HCT116 (cell line): ENCODE measurements at regions not wholly inside any gene's neighbourhood (a gene's known extent, or its start where the extent isn't known, plus 50 kb on each side); places are given as distances from the start of the nearest gene placed in this dataset.

ENCODE experiments used
- ATAC-seq: fragments of 200-7000 bp; cut with Tn5 transposase; 2 replicates; pipeline ENCODE4 v1.9.1; 2020; ENCODE audit warnings: mild to moderate bottlenecking, moderate library complexity
- BruUV-seq: library from RNA; stranded (reverse); fragments of 400-500 nt; replicated peaks from 2 replicates; lab custom pipeline; 2021; lab: Mats Ljungman, UMichigan
- CTCF ChIA-PET: fragments of 300-600 bp; sonication (Branson Sonifier 250); formaldehyde crosslinking; loops from one replicate; lab custom pipeline; 2021; ENCODE audit warnings: antibody characterized with exemption; lab: Charles Lee
- POLR2A ChIA-PET: fragments of 300-600, 350-600 bp; sonication (Branson Sonifier 250); formaldehyde crosslinking; loops from one replicate; lab custom pipeline; 2021; ENCODE audit warnings: antibody characterized with exemption; lab: Charles Lee
- RAD21 ChIA-PET, 2 experiments: fragments of 300-600 bp; sonication (Branson Sonifier 250); formaldehyde crosslinking; loops; one replicate each; lab custom pipeline; 2023; ENCODE audit warnings: low total read pairs in 2 of 2; ENCODE audit not compliant: uncharacterized antibody in 2 of 2, unreplicated experiment in 2 of 2, low non-redundant PET in 1 of 2; lab: Charles Lee
- DNase-seq: peaks from one replicate; pipeline ENCODE4 v3.0.0-alpha.2; 2010; ENCODE audit warnings: low read depth, low spot score
- H2AFZ ChIP-seq: fragments of 200-600 bp; shearing (Covaris generic), sonication (generic); 2 replicates; pipeline ENCODE4 v1.6.1; 2017; ENCODE audit warnings: low read depth, mixed run types, mixed read lengths, antibody characterized with exemption, low read length; ENCODE audit not compliant: poor library complexity, severe bottlenecking
- H3K27ac ChIP-seq: 2 replicates; pipeline ENCODE4 v1.5.1; 2012; ENCODE audit warnings: low read depth, low read length
- H3K27me3 ChIP-seq: fragments of 200-600 bp; sonication (generic); 2 replicates; pipeline ENCODE4 v1.6.1; 2016; ENCODE audit warnings: mixed run types, low read length, mixed read lengths; ENCODE audit not compliant: insufficient read depth
- H3K36me3 ChIP-seq, 2 experiments: fragments of 200-500 bp in 1 of 2; fragments of 200-600 bp in 1 of 2; sonication (Bioruptor generic) in 1 of 2; sonication (generic) in 1 of 2; 2 replicates each; pipeline versions ENCODE4 v1.5.1 to v1.6.1; 2014 to 2016; ENCODE audit warnings: low read length in 2 of 2, inconsistent platforms in 1 of 2, mixed read lengths in 1 of 2, mixed run types in 1 of 2; ENCODE audit not compliant: insufficient read depth in 2 of 2, control insufficient read depth in 1 of 2
- H3K4me1 ChIP-seq, 2 experiments: fragments of 200-600 bp in 1 of 2; sonication (generic) in 1 of 2; 2 replicates each; pipeline versions ENCODE4 v1.5.1 to v1.6.1; 2012 to 2017; ENCODE audit warnings: low read length in 2 of 2, inconsistent platforms in 1 of 2, mild to moderate bottlenecking in 1 of 2, mixed read lengths in 1 of 2, mixed run types in 1 of 2, moderate library complexity in 1 of 2; ENCODE audit not compliant: insufficient read depth in 2 of 2, control insufficient read depth in 1 of 2
- H3K4me2 ChIP-seq: fragments of 200-600 bp; sonication (generic); 2 replicates; pipeline ENCODE4 v1.6.1; 2017; ENCODE audit warnings: mixed run types, low read length, mixed read lengths
- H3K4me3 ChIP-seq, 2 experiments: fragments of 200-600 bp in 1 of 2; sonication (generic) in 1 of 2; replicated peaks in 1 of 2; 2 replicates each; pipeline ENCODE4 v1.5.1; 2011 to 2016; ENCODE audit warnings: low read length in 2 of 2, control low read depth in 1 of 2, low read depth in 1 of 2, mild to moderate bottlenecking in 1 of 2, mixed read lengths in 1 of 2, mixed run types in 1 of 2
- H3K79me2 ChIP-seq: fragments of 200-600 bp; sonication (generic); 2 replicates; pipeline ENCODE4 v1.6.1; 2017; ENCODE audit warnings: mild to moderate bottlenecking, mixed run types, low read length, moderate library complexity, mixed read lengths; ENCODE audit not compliant: insufficient read depth
- H3K9ac ChIP-seq: fragments of 200-600 bp; sonication (generic); 2 replicates; pipeline ENCODE4 v1.6.1; 2016; ENCODE audit warnings: low read length, mixed read lengths
- H3K9me2 ChIP-seq: fragments of 200-600 bp; sonication (generic), shearing (Covaris generic); 2 replicates; pipeline ENCODE4 v1.6.1; 2017; ENCODE audit warnings: mixed run types, mild to moderate bottlenecking, moderate library complexity; ENCODE audit not compliant: insufficient read depth
- H3K9me3 ChIP-seq, 2 experiments: fragments of 200-500 bp in 1 of 2; fragments of 200-600 bp in 1 of 2; sonication (Bioruptor generic) in 1 of 2; sonication (generic) in 1 of 2; 2 replicates each; pipeline ENCODE4 v1.6.1; 2014 to 2017; ENCODE audit warnings: low read length in 2 of 2, mixed read lengths in 2 of 2, inconsistent platforms in 1 of 2, low read depth in 1 of 2, mild to moderate bottlenecking in 1 of 2, mixed run types in 1 of 2, moderate library complexity in 1 of 2; ENCODE audit not compliant: control insufficient read depth in 1 of 2, insufficient read depth in 1 of 2
- H4K20me1 ChIP-seq: fragments of 200-600 bp; sonication (generic), shearing (Covaris generic); 2 replicates; pipeline ENCODE4 v1.6.1; 2017; ENCODE audit warnings: mixed run types, mild to moderate bottlenecking, moderate library complexity; ENCODE audit not compliant: insufficient read depth
- ATF3 ChIP-seq: IDR thresholded peaks from 2 replicates; pipeline ENCODE4 v1.6.1; 2012
- CEBPB ChIP-seq: IDR thresholded peaks from 2 replicates; pipeline ENCODE4 v1.6.1; 2012; ENCODE audit warnings: low read depth
- EGR1 ChIP-seq: IDR thresholded peaks from 2 replicates; pipeline ENCODE4 v1.6.1; 2012; ENCODE audit warnings: low read depth
- ELF1 ChIP-seq: IDR thresholded peaks from 2 replicates; pipeline ENCODE4 v1.6.1; 2012; ENCODE audit warnings: low read depth, borderline replicate concordance
- EZH2 ChIP-seq: fragments of 200-600 bp; sonication (generic); IDR thresholded peaks from 2 replicates; pipeline ENCODE4 v1.6.1; 2017; ENCODE audit warnings: antibody characterized with exemption, mixed run types
- EZH2phosphoT487 ChIP-seq: fragments of 200-600 bp; IDR thresholded peaks from 2 replicates; pipeline ENCODE4 v1.6.1; 2018; ENCODE audit warnings: antibody characterized with exemption, borderline replicate concordance
- JUND ChIP-seq: IDR thresholded peaks from 2 replicates; pipeline ENCODE4 v1.6.1; 2012
- POLR2AphosphoS5 ChIP-seq: IDR thresholded peaks from 2 replicates; pipeline ENCODE4 v1.6.1; 2011; ENCODE audit warnings: mild to moderate bottlenecking, low read depth, low read length, moderate library complexity
- SIN3A ChIP-seq: IDR thresholded peaks from 2 replicates; pipeline ENCODE4 v1.6.1; 2012; ENCODE audit warnings: low read depth
- YY1 ChIP-seq: IDR thresholded peaks from 2 replicates; pipeline ENCODE4 v1.6.1; 2011; ENCODE audit warnings: low read length, low read depth, moderate library complexity, mild to moderate bottlenecking; ENCODE audit not compliant: insufficient replicate concordance; ENCODE audit errors: extremely low read depth
- ZNF274 ChIP-seq: fragments of 200-500 bp; sonication (Bioruptor generic); IDR thresholded peaks from 2 replicates; pipeline ENCODE4 v1.6.1; 2014; ENCODE audit warnings: mild to moderate bottlenecking, low read depth, low read length, inconsistent platforms
- intact Hi-C: fragments of 100-400 bp; cut with micrococcal nuclease; formaldehyde crosslinking; loops from 2 replicates; pipeline ENCODE4 v1.10.0; 2022
- TF ChIP-seq, protein P1 (sequence below): IDR thresholded peaks from 2 replicates; pipeline ENCODE4 v1.6.1; 2012
- TF ChIP-seq, protein P2 (sequence below): IDR thresholded peaks from 2 replicates; pipeline ENCODE4 v1.6.1; 2011; ENCODE audit warnings: mild to moderate bottlenecking, low read length, moderate library complexity; ENCODE audit not compliant: insufficient replicate concordance; ENCODE audit errors: extremely low read depth

DNA sequence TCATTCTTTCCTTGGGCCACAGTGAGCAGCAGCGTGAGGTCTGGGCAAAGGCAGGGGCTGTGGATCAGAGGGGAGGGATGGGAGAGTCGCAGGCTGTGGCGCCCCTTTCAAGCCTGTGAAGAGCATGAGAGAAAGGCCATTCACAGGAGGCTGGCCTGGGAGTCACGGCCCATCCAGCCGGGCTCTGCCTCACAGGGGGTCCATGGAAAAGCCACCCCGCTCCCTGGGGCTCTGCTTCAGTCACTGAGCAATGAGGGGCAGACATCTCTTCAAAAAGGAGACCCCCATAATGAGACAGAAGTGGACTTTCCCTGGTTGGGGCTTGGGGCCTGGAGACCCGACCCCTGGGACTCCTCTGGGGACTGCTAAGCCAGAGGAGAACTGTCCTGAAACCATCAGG lies 117.0 kb upstream of the GSC start:
- Histone ChIP-seq H3K9me3 (no peaks in the 10 kb centered on the region; a peak in 1 of 4 replicates), H4K20me1 (no peaks in the 10 kb centered on the region), H3K4me3 (no peak overlapping the region), H3K79me2 (no peaks in the 10 kb centered on the region), H3K27me3 (no peaks in the 10 kb centered on the region), H3K9me2 (no peaks in the 10 kb centered on the region), H3K4me2 (no peak overlapping the region), H3K4me1 (no peaks in the 10 kb centered on the region), H2AFZ (no peak overlapping the region), H3K27ac (no peak overlapping the region), H3K9ac (no peak overlapping the region), H3K36me3 (no peaks in the 10 kb centered on the region)
- RAD21 ChIA-PET, result no interaction called here
- CTCF ChIA-PET, result no interaction called here
- DNase-seq, result no peak
- POLR2A ChIA-PET, result no interaction called here
- no peak for ATAC-seq
- intact Hi-C loops, result no loop called here
- BruUV-seq, result no TSS peak
- TF ChIP-seq ATF3 (no peak), ELF1 (no peak), YY1 (no peak), EZH2 (no peak), EZH2phosphoT487 (no peak), EGR1 (no peak), SIN3A (no peak), POLR2AphosphoS5 (no peak), JUND (no peak), ZNF274 (no peak), CEBPB (no peak)
- TF ChIP-seq, protein P1, sequence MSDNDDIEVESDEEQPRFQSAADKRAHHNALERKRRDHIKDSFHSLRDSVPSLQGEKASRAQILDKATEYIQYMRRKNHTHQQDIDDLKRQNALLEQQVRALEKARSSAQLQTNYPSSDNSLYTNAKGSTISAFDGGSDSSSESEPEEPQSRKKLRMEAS, result no peak
- TF ChIP-seq, protein P2, sequence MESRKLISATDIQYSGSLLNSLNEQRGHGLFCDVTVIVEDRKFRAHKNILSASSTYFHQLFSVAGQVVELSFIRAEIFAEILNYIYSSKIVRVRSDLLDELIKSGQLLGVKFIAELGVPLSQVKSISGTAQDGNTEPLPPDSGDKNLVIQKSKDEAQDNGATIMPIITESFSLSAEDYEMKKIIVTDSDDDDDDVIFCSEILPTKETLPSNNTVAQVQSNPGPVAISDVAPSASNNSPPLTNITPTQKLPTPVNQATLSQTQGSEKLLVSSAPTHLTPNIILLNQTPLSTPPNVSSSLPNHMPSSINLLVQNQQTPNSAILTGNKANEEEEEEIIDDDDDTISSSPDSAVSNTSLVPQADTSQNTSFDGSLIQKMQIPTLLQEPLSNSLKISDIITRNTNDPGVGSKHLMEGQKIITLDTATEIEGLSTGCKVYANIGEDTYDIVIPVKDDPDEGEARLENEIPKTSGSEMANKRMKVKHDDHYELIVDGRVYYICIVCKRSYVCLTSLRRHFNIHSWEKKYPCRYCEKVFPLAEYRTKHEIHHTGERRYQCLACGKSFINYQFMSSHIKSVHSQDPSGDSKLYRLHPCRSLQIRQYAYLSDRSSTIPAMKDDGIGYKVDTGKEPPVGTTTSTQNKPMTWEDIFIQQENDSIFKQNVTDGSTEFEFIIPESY, result no peak
